A549 (cell line): ENCODE measurements at regions not wholly inside any gene's neighbourhood (a gene's known extent, or its start where the extent isn't known, plus 50 kb on each side); places are given as distances from the start of the nearest gene placed in this dataset.

Experiments
- ATAC-seq, 2 experiments: fragments of 200-7000 bp in 1 of 2; fragments of >200 bp in 1 of 2; cut with Nextera tagmentation in 1 of 2; cut with Tn5 transposase in 1 of 2; 3 replicates each; pipeline versions ENCODE4 v1.8.0 to v1.9.1; 2018 to 2020; ENCODE audit warnings: mild to moderate bottlenecking in 1 of 2, moderate library complexity in 1 of 2
- CTCF ChIA-PET: fragments of 300-600 bp; sonication (Branson Sonifier 250); formaldehyde crosslinking; extraction: SDS; loops from one replicate; lab custom pipeline; 2021; ENCODE audit warnings: antibody characterized with exemption, inconsistent platforms; lab: Yijun Ruan, JAX
- POLR2A ChIA-PET: fragments of 350-600 bp; formaldehyde crosslinking; extraction: SDS; loops from one replicate; lab custom pipeline; 2021; ENCODE audit warnings: antibody characterized with exemption, inconsistent platforms; lab: Yijun Ruan, JAX
- DNase-seq, 2 experiments: peaks; one replicate each; pipeline versions ENCODE4 v3.0.0 to v3.0.0-alpha.2; 2011 to 2016; ENCODE audit warnings: low read depth in 1 of 2, low spot score in 1 of 2
- FAIRE-seq: peaks from 2 replicates; lab custom pipeline; 2011; peaks lifted over from hg19 to GRCh38; lab: Jason Lieb, UNC
- H3K27ac ChIP-seq, 2 experiments: fragments of >200 bp; sonication (Bioruptor Twin); formaldehyde crosslinking; 3 replicates each; pipeline ENCODE4 v1.5.1; 2016 to 2017
- H3K4me1 ChIP-seq: fragments of >200 bp; sonication (Bioruptor Twin); formaldehyde crosslinking; 3 replicates; pipeline ENCODE4 v1.6.1; 2016
- H3K4me2 ChIP-seq: fragments of >200 bp; sonication (Bioruptor Twin); formaldehyde crosslinking; 3 replicates; pipeline ENCODE4 v1.6.1; 2016
- H3K4me3 ChIP-seq: fragments of >200 bp; sonication (Bioruptor Twin); formaldehyde crosslinking; 3 replicates; pipeline ENCODE4 v1.5.1; 2016
- H3K9me3 ChIP-seq: fragments of >200 bp; sonication (Bioruptor Twin); formaldehyde crosslinking; 3 replicates; pipeline ENCODE4 v1.6.1; 2016
- BHLHE40 ChIP-seq: IDR thresholded peaks from 2 replicates; pipeline ENCODE4 v1.6.1; 2012; ENCODE audit warnings: low read depth, low read length, inconsistent platforms
- CBX2 ChIP-seq: fragments of 200-600 bp; sonication (generic); IDR thresholded peaks from 2 replicates; pipeline ENCODE4 v1.6.1; 2016; ENCODE audit warnings: low read depth, mild to moderate bottlenecking, borderline replicate concordance
- CBX8 ChIP-seq: fragments of 200-600 bp; sonication (generic); IDR thresholded peaks from 2 replicates; pipeline ENCODE4 v1.6.1; 2016
- CEBPB ChIP-seq, 2 experiments: fragments of >200 bp in 1 of 2; sonication (Bioruptor Twin) in 1 of 2; formaldehyde crosslinking in 1 of 2; IDR thresholded peaks; 2 replicates each; pipeline ENCODE4 v1.6.1; 2012 to 2016
- E2F6 ChIP-seq: IDR thresholded peaks from 2 replicates; pipeline ENCODE4 v1.6.1; 2012; ENCODE audit warnings: low read depth, borderline replicate concordance
- EHMT2 ChIP-seq: fragments of 200-600 bp; sonication (generic); IDR thresholded peaks from 2 replicates; pipeline ENCODE4 v1.6.1; 2016; ENCODE audit warnings: antibody characterized with exemption, low read depth, mild to moderate bottlenecking, moderate library complexity
- ESRRA ChIP-seq: fragments of 150-350 bp; IDR thresholded peaks from 2 replicates; pipeline ENCODE4 v1.6.1; 2014; ENCODE audit warnings: mild to moderate bottlenecking, low read length, borderline replicate concordance
- GATA3 ChIP-seq: IDR thresholded peaks from 2 replicates; pipeline ENCODE4 v1.6.1; 2012; ENCODE audit warnings: borderline replicate concordance
- HOXA7 ChIP-seq: fragments of 250-450 bp; sonication (Bioruptor Pico); IDR thresholded peaks from 2 replicates; pipeline ENCODE4 v1.5.0; 2020; ENCODE audit warnings: mild to moderate bottlenecking, moderate library complexity
- HOXB13 ChIP-seq: fragments of 250-450 bp; sonication (Bioruptor Pico); IDR thresholded peaks from 2 replicates; pipeline ENCODE4 v1.5.0; 2020; ENCODE audit warnings: low read depth, mild to moderate bottlenecking, moderate library complexity
- KDM5A ChIP-seq: fragments of 200-600 bp; sonication (generic); IDR thresholded peaks from 2 replicates; pipeline ENCODE4 v1.6.1; 2016; ENCODE audit warnings: antibody characterized with exemption, mild to moderate bottlenecking
- MAX ChIP-seq: IDR thresholded peaks from 2 replicates; pipeline ENCODE4 v1.6.1; 2012
- MAZ ChIP-seq: fragments of 150-350 bp; IDR thresholded peaks from 2 replicates; pipeline ENCODE4 v1.6.1; 2014; ENCODE audit warnings: antibody characterized with exemption, low read depth, low read length, borderline replicate concordance
- NFE2L2 ChIP-seq: fragments of 150-350 bp; conservative IDR thresholded peaks from 2 replicates; pipeline ENCODE4 v1.6.1; 2014; ENCODE audit warnings: low read length
- PBX3 ChIP-seq: IDR thresholded peaks from 2 replicates; pipeline ENCODE4 v1.6.1; 2012
- POLR2A ChIP-seq: IDR thresholded peaks from 2 replicates; pipeline ENCODE4 v1.6.1; 2012; ENCODE audit warnings: mild to moderate bottlenecking, low read length
- RAD21 ChIP-seq, 2 experiments: fragments of >200 bp in 1 of 2; sonication (Bioruptor Twin) in 1 of 2; formaldehyde crosslinking in 1 of 2; IDR thresholded peaks in 1 of 2; conservative IDR thresholded peaks in 1 of 2; 2 replicates in 1 of 2; 3 replicates in 1 of 2; pipeline ENCODE4 v1.6.1; 2012 to 2018; ENCODE audit warnings: inconsistent platforms in 1 of 2
- RARB ChIP-seq: fragments of 250-450 bp; sonication (Bioruptor Pico); IDR thresholded peaks from 2 replicates; pipeline ENCODE4 v1.8.0; 2021; ENCODE audit warnings: mild to moderate bottlenecking, moderate library complexity
- RCOR1 ChIP-seq: fragments of 150-350 bp; IDR thresholded peaks from 2 replicates; pipeline ENCODE4 v1.6.1; 2014; ENCODE audit warnings: antibody characterized with exemption, low read length, low read depth
- SMC3 ChIP-seq: fragments of >200 bp; sonication (Bioruptor Twin); formaldehyde crosslinking; IDR thresholded peaks from 3 replicates; pipeline ENCODE4 v1.6.1; 2018; ENCODE audit warnings: inconsistent platforms
- USF2 ChIP-seq: fragments of 450-650 bp; IDR thresholded peaks from 2 replicates; pipeline ENCODE4 v1.6.1; 2014; ENCODE audit warnings: antibody characterized with exemption
- ZSCAN20 ChIP-seq: fragments of 250-450 bp; sonication (Bioruptor Pico); IDR thresholded peaks from 2 replicates; pipeline ENCODE4 v1.8.0; 2022; ENCODE audit warnings: mild to moderate bottlenecking, moderate library complexity
- WGBS: methylation state at CpG from one replicate; pipeline ENCODE4 v1.1.6; 2017; ENCODE audit errors: missing lambda C conversion rate; 5-methylcytosine and 5-hydroxymethylcytosine counted together

- DNase-seq: no peak
- FAIRE-seq: no peak
- no peak for ATAC-seq
- TF ChIP-seq CBX8: no peak
- TF ChIP-seq RCOR1: no peak
- TF ChIP-seq CBX2: no peak
- Histone ChIP-seq H3K9me3 (no peaks in the 10 kb centered on the region), H3K4me1 (no peaks in the 10 kb centered on the region), H3K4me3 (no peak overlapping the region), H3K27ac (no peak overlapping the region), H3K4me2 (no peak overlapping the region)
- POLR2A ChIA-PET: no interaction called here
- CTCF ChIA-PET: interaction anchor here (1.2 kb wide), 1 partner anchor 11 kb away, joined by 3 read pairs; no protein-coding TSS in a partner anchor
- 0% methylated on average over 6 of the region's 6 CpGs for WGBS
These were observed 154.7 kb downstream of the FAM114A2 start for GRCh38 chr5:153883854-153884611.

- no peak overlapping the region for H3K27ac ChIP-seq
- CTCF ChIA-PET: no interaction called here
- DNase-seq: no peak
- no peak for TF ChIP-seq PBX3
- TF ChIP-seq ESRRA: no peak
- TF ChIP-seq HOXB13 (CRISPR knock-in tag): no peak
- TF ChIP-seq, all 56 proteins: peak for 0
- ATAC-seq (no peak), FAIRE-seq (no peak)
- POLR2A ChIA-PET: no interaction called here
- Histone ChIP-seq H3K4me2 (no peak overlapping the region), H3K9me3 (no peaks in the 10 kb centered on the region), H3K4me3 (no peak overlapping the region), H3K4me1 (no peaks in the 10 kb centered on the region)
- WGBS: 0% methylated on average over 1 of the region's 1 CpG
These were observed 157.0 kb downstream of the FAM114A2 start for GRCh38 chr5:153881687-153882086.

GRCh38 chr5:153880106-153880505 lies 158.6 kb downstream of the FAM114A2 start:
- DNase-seq (no peak), ATAC-seq (no peak), FAIRE-seq (no peak)
- Histone ChIP-seq H3K4me2 (no peak overlapping the region), H3K9me3 (no peaks in the 10 kb centered on the region), H3K4me3 (no peak overlapping the region), H3K4me1 (no peaks in the 10 kb centered on the region), H3K27ac (no peak overlapping the region)
- CTCF ChIA-PET: interaction anchor here (1.0 to 1.3 kb wide), 2 partner anchors 29 to 85 kb away, joined by 3 to 4 read pairs; no protein-coding TSS in a partner anchor
- TF ChIP-seq RAD21 (conservative IDR thresholded peaks at IDR 0.05 in 1 of 2, IDR thresholded peaks at IDR 0.05 in 1 of 2) (no peak), HOXA7 (CRISPR knock-in tag) (no peak), POLR2A (no peak), ZSCAN20 (CRISPR knock-in tag) (no peak), GATA3 (no peak), RCOR1 (no peak), EHMT2 (no peak), KDM5A (no peak), HOXB13 (CRISPR knock-in tag) (no peak), RARB (CRISPR knock-in tag) (no peak), E2F6 (no peak), MAX (no peak), CEBPB (IDR thresholded peaks at IDR 0.05) (no peak)
- whole genome bisulfite sequencing: 0% methylated on average over 1 of the region's 1 CpG
- POLR2A ChIA-PET: no interaction called here

GRCh38 chr5:153879596-153879995 lies 159.1 kb downstream of the FAM114A2 start:
- TF ChIP-seq BHLHE40: no peak
- TF ChIP-seq NFE2L2: no peak
- TF ChIP-seq RCOR1: no peak
- no peak for TF ChIP-seq RAD21 (conservative IDR thresholded peaks at IDR 0.05 in 1 of 2, IDR thresholded peaks at IDR 0.05 in 1 of 2)
- no peak for TF ChIP-seq MAZ
- TF ChIP-seq SMC3: no peak
- TF ChIP-seq USF2: no peak
- no peak overlapping the region for H3K27ac ChIP-seq
- POLR2A ChIA-PET: no interaction called here
- CTCF ChIA-PET: no interaction called here
- H3K4me1 ChIP-seq: no peaks in the 10 kb centered on the region
- no peak overlapping the region for H3K4me3 ChIP-seq
- DNase-seq: no peak
- no peak overlapping the region for H3K4me2 ChIP-seq
- no peak for FAIRE-seq
- no peaks in the 10 kb centered on the region for H3K9me3 ChIP-seq
- no peak for ATAC-seq
